ENCODE measurements at regions not wholly inside any gene's neighbourhood (a gene's known extent, or its start where the extent isn't known, plus 50 kb on each side); places are given as distances from the start of the nearest gene placed in this dataset.

- Histone ChIP-seq H3K79me2 (ENCODE audit: insufficient read depth) (no peaks in the 10 kb centered on the region), H3K4me1 (ENCODE audit: insufficient read depth) (no peaks in the 10 kb centered on the region), H3K9me2 (ENCODE audit: insufficient read depth) (no peaks in the 10 kb centered on the region), H2AFZ (no peak overlapping the region), H3F3A (ENCODE audit: insufficient read depth) (no peaks in the 10 kb centered on the region), H3K36me3 (ENCODE audit: low read depth) (no peaks in the 10 kb centered on the region), H3K4me2 (ENCODE audit: unreplicated experiment) (no peak overlapping the region), H3K27ac (no peak overlapping the region), H3K9me3 (ENCODE audit: low read depth) (no peaks in the 10 kb centered on the region), H3K9ac (no peak overlapping the region), H3K4me3 (no peak overlapping the region), H3K27me3 (replicated peaks; ENCODE audit: insufficient read depth) (no peaks in the 10 kb centered on the region), H4K20me1 (ENCODE audit: insufficient read depth) (no peaks in the 10 kb centered on the region)
- DNase-seq = no peak
- TF ChIP-seq EZH2phosphoT487 (IDR thresholded peaks at IDR 0.05; ENCODE audit: insufficient read depth, low read depth) (no peak), EZH2 (IDR thresholded peaks at IDR 0.05; ENCODE audit: insufficient read depth, poor library complexity, severe bottlenecking) (no peak)
- in situ Hi-C loops (cut with MboI) = no loop called here
Observed at GRCh38 chr1:41998250-41998649, 79.5 kb upstream of the HIVEP3 start.

GRCh38 chr1:41997153-41997552 lies 78.4 kb upstream of the HIVEP3 start:
- Histone ChIP-seq H3K36me3 (ENCODE audit: low read depth) (no peaks in the 10 kb centered on the region), H3K27ac (no peak overlapping the region), H3K27me3 (replicated peaks; ENCODE audit: insufficient read depth) (no peaks in the 10 kb centered on the region), H3K4me2 (ENCODE audit: unreplicated experiment) (no peak overlapping the region), H3K4me1 (ENCODE audit: insufficient read depth) (no peaks in the 10 kb centered on the region), H3F3A (ENCODE audit: insufficient read depth) (no peaks in the 10 kb centered on the region), H3K9me3 (ENCODE audit: low read depth) (no peaks in the 10 kb centered on the region), H2AFZ (no peak overlapping the region), H4K20me1 (ENCODE audit: insufficient read depth) (no peaks in the 10 kb centered on the region), H3K9me2 (ENCODE audit: insufficient read depth) (no peaks in the 10 kb centered on the region), H3K4me3 (no peak overlapping the region), H3K79me2 (ENCODE audit: insufficient read depth) (no peaks in the 10 kb centered on the region), H3K9ac (no peak overlapping the region)
- TF ChIP-seq EZH2 (IDR thresholded peaks at IDR 0.05; ENCODE audit: insufficient read depth, poor library complexity, severe bottlenecking) = no peak
- no peak for TF ChIP-seq EZH2phosphoT487 (IDR thresholded peaks at IDR 0.05; ENCODE audit: insufficient read depth, low read depth)
- no peak for DNase-seq
- in situ Hi-C loops (cut with MboI) = no loop called here
- WGBS, 2 experiments (ENCODE audit: low coverage in 1 of 2, low lambda C conversion rate in 2 of 2, missing lambda C conversion rate in 2 of 2) = 60 to 64% methylated on average over 5 of the region's 5 CpGs

GRCh38 chr1:41995441-41996130 lies 76.9 kb upstream of the HIVEP3 start:
- Histone ChIP-seq H3K27me3 (replicated peaks; ENCODE audit: insufficient read depth) (no peaks in the 10 kb centered on the region), H3K9ac (no peak overlapping the region), H3K4me2 (ENCODE audit: unreplicated experiment) (no peak overlapping the region), H4K20me1 (ENCODE audit: insufficient read depth) (no peaks in the 10 kb centered on the region), H3K4me1 (ENCODE audit: insufficient read depth) (no peaks in the 10 kb centered on the region), H3F3A (ENCODE audit: insufficient read depth) (no peaks in the 10 kb centered on the region), H3K79me2 (ENCODE audit: insufficient read depth) (no peaks in the 10 kb centered on the region), H3K27ac (no peak overlapping the region), H2AFZ (no peak overlapping the region), H3K9me2 (ENCODE audit: insufficient read depth) (no peaks in the 10 kb centered on the region), H3K36me3 (ENCODE audit: low read depth) (no peaks in the 10 kb centered on the region), H3K4me3 (no peak overlapping the region), H3K9me3 (ENCODE audit: low read depth) (no peaks in the 10 kb centered on the region)
- 74 to 75% methylated on average over 1 of the region's 1 CpG for WGBS, 2 experiments (ENCODE audit: low coverage in 1 of 2, low lambda C conversion rate in 2 of 2, missing lambda C conversion rate in 2 of 2)
- no peak for DNase-seq
- in situ Hi-C loops (cut with MboI) = no loop called here
- no peak for TF ChIP-seq EZH2 (IDR thresholded peaks at IDR 0.05; ENCODE audit: insufficient read depth, poor library complexity, severe bottlenecking)
- no peak for TF ChIP-seq EZH2phosphoT487 (IDR thresholded peaks at IDR 0.05; ENCODE audit: insufficient read depth, low read depth)

- H4K20me1 ChIP-seq (ENCODE audit: insufficient read depth) = no peaks in the 10 kb centered on the region
- no peak overlapping the region for H3K9ac ChIP-seq
- no peaks in the 10 kb centered on the region for H3K4me1 ChIP-seq (ENCODE audit: insufficient read depth)
- no peaks in the 10 kb centered on the region for H3K9me2 ChIP-seq (ENCODE audit: insufficient read depth)
- no peak for TF ChIP-seq EZH2phosphoT487 (IDR thresholded peaks at IDR 0.05; ENCODE audit: insufficient read depth, low read depth)
- TF ChIP-seq EZH2 (IDR thresholded peaks at IDR 0.05; ENCODE audit: insufficient read depth, poor library complexity, severe bottlenecking) = no peak
- H3K4me3 ChIP-seq = no peak overlapping the region
- no peaks in the 10 kb centered on the region for H3K36me3 ChIP-seq (ENCODE audit: low read depth)
- no peaks in the 10 kb centered on the region for H3K79me2 ChIP-seq (ENCODE audit: insufficient read depth)
- WGBS, 2 experiments (ENCODE audit: low coverage in 1 of 2, low lambda C conversion rate in 2 of 2, missing lambda C conversion rate in 2 of 2) = 87 to 91% methylated on average over 5 of the region's 5 CpGs
- no peak overlapping the region for H3K4me2 ChIP-seq (ENCODE audit: unreplicated experiment)
- H3F3A ChIP-seq (ENCODE audit: insufficient read depth) = no peaks in the 10 kb centered on the region
- H2AFZ ChIP-seq = no peak overlapping the region
- no peaks in the 10 kb centered on the region for H3K27me3 ChIP-seq (replicated peaks; ENCODE audit: insufficient read depth)
- in situ Hi-C loops (cut with MboI) = no loop called here
- no peak for DNase-seq
- H3K9me3 ChIP-seq (ENCODE audit: low read depth) = no peaks in the 10 kb centered on the region
- H3K27ac ChIP-seq = no peak overlapping the region
Observed at GRCh38 chr1:41994195-41994894, 75.6 kb upstream of the HIVEP3 start.

Data from GM23248 (cell line).